Vagina (tissue), 2 donors: ENCODE measurements at regions not wholly inside any gene's neighbourhood (a gene's known extent, or its start where the extent isn't known, plus 50 kb on each side); places are given as distances from the start of the nearest gene placed in this dataset.
"Not testable (repeated sequence)": the region's sequence is repeated elsewhere in the genome, so short reads cannot be mapped to it uniquely, and the experiment has no call there.

ENCODE experiments used
- POLR2A ChIP-seq, 2 donors: fragments of 450-650 bp; IDR thresholded peaks; one replicate each; pipeline ENCODE4 v1.6.1; 2017; ENCODE audit warnings: antibody characterized with exemption in 2 of 2, mild to moderate bottlenecking in 2 of 2, moderate library complexity in 2 of 2
- POLR2AphosphoS5 ChIP-seq, 2 donors: sonication (generic); formaldehyde crosslinking; IDR thresholded peaks; one replicate each; pipeline ENCODE4 v1.9.0; 2017; ENCODE audit warnings: antibody characterized with exemption in 2 of 2, mild to moderate bottlenecking in 2 of 2, low read depth in 1 of 2; ENCODE audit not compliant: insufficient read depth in 1 of 2
- TF ChIP-seq, protein P1 (sequence below), 3 experiments: fragments of 450-650 bp in 2 of 3; fragments of 200-600 bp in 1 of 3; sonication (generic) in 1 of 3; IDR thresholded peaks; one replicate each; pipeline ENCODE4 v1.5.1; 2017 to 2019; ENCODE audit warnings: antibody characterized with exemption in 3 of 3, mild to moderate bottlenecking in 2 of 3, moderate library complexity in 2 of 3

DNA sequence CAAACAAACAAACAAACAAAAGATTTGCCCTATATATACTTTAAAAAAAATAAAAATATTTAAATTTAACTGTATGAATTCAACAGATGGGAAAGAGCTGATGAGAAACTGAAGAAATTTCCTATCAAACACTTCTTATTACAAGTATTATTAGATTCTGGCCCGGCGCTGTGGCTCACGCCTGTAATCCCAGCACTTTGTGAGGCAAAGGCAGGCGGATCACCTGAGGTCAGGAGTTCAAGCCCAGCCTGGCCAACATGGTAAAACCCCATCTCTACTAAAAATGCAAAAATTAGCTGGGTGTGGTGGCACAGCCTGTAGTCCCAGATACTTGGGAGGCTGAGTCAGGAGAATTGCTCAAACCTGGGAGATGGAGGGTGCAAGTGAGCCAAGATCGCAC is 180.8 kb downstream of the ABCC12 start:
- TF ChIP-seq, protein P1, sequence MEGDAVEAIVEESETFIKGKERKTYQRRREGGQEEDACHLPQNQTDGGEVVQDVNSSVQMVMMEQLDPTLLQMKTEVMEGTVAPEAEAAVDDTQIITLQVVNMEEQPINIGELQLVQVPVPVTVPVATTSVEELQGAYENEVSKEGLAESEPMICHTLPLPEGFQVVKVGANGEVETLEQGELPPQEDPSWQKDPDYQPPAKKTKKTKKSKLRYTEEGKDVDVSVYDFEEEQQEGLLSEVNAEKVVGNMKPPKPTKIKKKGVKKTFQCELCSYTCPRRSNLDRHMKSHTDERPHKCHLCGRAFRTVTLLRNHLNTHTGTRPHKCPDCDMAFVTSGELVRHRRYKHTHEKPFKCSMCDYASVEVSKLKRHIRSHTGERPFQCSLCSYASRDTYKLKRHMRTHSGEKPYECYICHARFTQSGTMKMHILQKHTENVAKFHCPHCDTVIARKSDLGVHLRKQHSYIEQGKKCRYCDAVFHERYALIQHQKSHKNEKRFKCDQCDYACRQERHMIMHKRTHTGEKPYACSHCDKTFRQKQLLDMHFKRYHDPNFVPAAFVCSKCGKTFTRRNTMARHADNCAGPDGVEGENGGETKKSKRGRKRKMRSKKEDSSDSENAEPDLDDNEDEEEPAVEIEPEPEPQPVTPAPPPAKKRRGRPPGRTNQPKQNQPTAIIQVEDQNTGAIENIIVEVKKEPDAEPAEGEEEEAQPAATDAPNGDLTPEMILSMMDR (IDR thresholded peaks at IDR 0.05) = not testable (repeated sequence)
- TF ChIP-seq POLR2A (IDR thresholded peaks at IDR 0.05); POLR2AphosphoS5 (IDR thresholded peaks at IDR 0.05; ENCODE audit: insufficient read depth in 1 of 2, low read depth in 1 of 2): not testable (repeated sequence)
